ENCODE measurements at regions not wholly inside any gene's neighbourhood (a gene's known extent, or its start where the extent isn't known, plus 50 kb on each side); places are given as distances from the start of the nearest gene placed in this dataset.

- in situ Hi-C loops (cut with MboI; ENCODE audit: low sequenced_read_pairs): no loop called here
These were observed 406.5 kb downstream of the DUSP10 start for GRCh38 chr1:221335161-221336101.

GRCh38 chr1:221336126-221336525 lies 405.8 kb downstream of the DUSP10 start:
- in situ Hi-C loops (cut with MboI; ENCODE audit: low sequenced_read_pairs): no loop called here

GRCh38 chr1:221337106-221337505 lies 404.8 kb downstream of the DUSP10 start:
- in situ Hi-C loops (cut with MboI; ENCODE audit: low sequenced_read_pairs): no loop called here

GRCh38 chr1:221343136-221343535 lies 398.8 kb downstream of the DUSP10 start:
- in situ Hi-C loops (cut with MboI; ENCODE audit: low sequenced_read_pairs): no loop called here

GRCh38 chr1:221343607-221344006 lies 398.3 kb downstream of the DUSP10 start:
- in situ Hi-C loops (cut with MboI; ENCODE audit: low sequenced_read_pairs): no loop called here

GRCh38 chr1:221344693-221345092 lies 397.2 kb downstream of the DUSP10 start:
- in situ Hi-C loops (cut with MboI; ENCODE audit: low sequenced_read_pairs): no loop called here

- in situ Hi-C loops (cut with MboI; ENCODE audit: low sequenced_read_pairs): no loop called here
These were observed 394.2 kb downstream of the DUSP10 start for GRCh38 chr1:221347706-221348105.

- in situ Hi-C loops (cut with MboI; ENCODE audit: low sequenced_read_pairs): no loop called here
These were observed 391.8 kb downstream of the DUSP10 start for GRCh38 chr1:221350091-221350490.

GRCh38 chr1:221356693-221357092 lies 385.2 kb downstream of the DUSP10 start:
- in situ Hi-C loops (cut with MboI; ENCODE audit: low sequenced_read_pairs): no loop called here

- in situ Hi-C loops (cut with MboI; ENCODE audit: low sequenced_read_pairs): no loop called here
These were observed 378.9 kb downstream of the DUSP10 start for GRCh38 chr1:221363039-221363438.

GRCh38 chr1:221366495-221367110 lies 375.3 kb downstream of the DUSP10 start:
- in situ Hi-C loops (cut with MboI; ENCODE audit: low sequenced_read_pairs): no loop called here

GRCh38 chr1:221371705-221372104 lies 370.2 kb downstream of the DUSP10 start:
- in situ Hi-C loops (cut with MboI; ENCODE audit: low sequenced_read_pairs): no loop called here

- in situ Hi-C loops (cut with MboI; ENCODE audit: low sequenced_read_pairs): no loop called here
These were observed 368.1 kb downstream of the DUSP10 start for GRCh38 chr1:221373795-221374194.

GRCh38 chr1:221376286-221376685 lies 365.6 kb downstream of the DUSP10 start:
- in situ Hi-C loops (cut with MboI; ENCODE audit: low sequenced_read_pairs): no loop called here

- in situ Hi-C loops (cut with MboI; ENCODE audit: low sequenced_read_pairs): no loop called here
These were observed 359.8 kb downstream of the DUSP10 start for GRCh38 chr1:221381910-221382623.

- in situ Hi-C loops (cut with MboI; ENCODE audit: low sequenced_read_pairs): no loop called here
These were observed 349.4 kb downstream of the DUSP10 start for GRCh38 chr1:221392453-221392852.

GRCh38 chr1:221394011-221394544 lies 347.8 kb downstream of the DUSP10 start:
- in situ Hi-C loops (cut with MboI; ENCODE audit: low sequenced_read_pairs): no loop called here

- in situ Hi-C loops (cut with MboI; ENCODE audit: low sequenced_read_pairs): no loop called here
These were observed 345.4 kb downstream of the DUSP10 start for GRCh38 chr1:221396526-221396925.

GRCh38 chr1:221397141-221397540 lies 344.7 kb downstream of the DUSP10 start:
- in situ Hi-C loops (cut with MboI; ENCODE audit: low sequenced_read_pairs): no loop called here

- in situ Hi-C loops (cut with MboI; ENCODE audit: low sequenced_read_pairs): no loop called here
These were observed 344.3 kb downstream of the DUSP10 start for GRCh38 chr1:221397606-221398005.

GRCh38 chr1:221405146-221405545 lies 336.7 kb downstream of the DUSP10 start:
- in situ Hi-C loops (cut with MboI; ENCODE audit: low sequenced_read_pairs): no loop called here

Data from HL-60/S4 (cell line).